GM11168 (cell line): ENCODE measurements at regions not wholly inside any gene's neighbourhood (a gene's known extent, or its start where the extent isn't known, plus 50 kb on each side); places are given as distances from the start of the nearest gene placed in this dataset.

Experiments
- in situ Hi-C: fragments of 300-500 bp; cut with MboI; formaldehyde crosslinking; loops from one replicate; pipeline ENCODE4 v1.12.0; 2022; ENCODE audit warnings: low sequenced_read_pairs; ENCODE audit not compliant: unreplicated experiment

GRCh38 chr13:67803118-67803517 is 573.0 kb upstream of the PCDH9 start:
- in situ Hi-C loops = no loop called here

GRCh38 chr13:67792151-67792676 is 562.1 kb upstream of the PCDH9 start:
- in situ Hi-C loops = no loop called here

- in situ Hi-C loops = no loop called here
Observed at GRCh38 chr13:67791047-67791446, 560.9 kb upstream of the PCDH9 start.

- in situ Hi-C loops = no loop called here
Observed at GRCh38 chr13:67776151-67776550, 546.0 kb upstream of the PCDH9 start.

- in situ Hi-C loops = no loop called here
Observed at GRCh38 chr13:67775359-67775758, 545.2 kb upstream of the PCDH9 start.

- in situ Hi-C loops = no loop called here
Observed at GRCh38 chr13:67772807-67773453, 542.8 kb upstream of the PCDH9 start.

GRCh38 chr13:67771106-67771505 is 541.0 kb upstream of the PCDH9 start:
- in situ Hi-C loops = no loop called here

GRCh38 chr13:67769987-67770341 is 539.8 kb upstream of the PCDH9 start:
- in situ Hi-C loops = no loop called here

GRCh38 chr13:67769063-67769986 is 539.2 kb upstream of the PCDH9 start:
- in situ Hi-C loops = no loop called here

GRCh38 chr13:67763984-67764383 is 533.8 kb upstream of the PCDH9 start:
- in situ Hi-C loops = no loop called here

- in situ Hi-C loops = no loop called here
Observed at GRCh38 chr13:67763384-67763783, 533.2 kb upstream of the PCDH9 start.

- in situ Hi-C loops = no loop called here
Observed at GRCh38 chr13:67758975-67759374, 528.8 kb upstream of the PCDH9 start.

- in situ Hi-C loops = no loop called here
Observed at GRCh38 chr13:67754012-67754411, 523.9 kb upstream of the PCDH9 start.

GRCh38 chr13:67752759-67753158 is 522.6 kb upstream of the PCDH9 start:
- in situ Hi-C loops = no loop called here

- in situ Hi-C loops = no loop called here
Observed at GRCh38 chr13:67742478-67742877, 512.3 kb upstream of the PCDH9 start.

- in situ Hi-C loops = no loop called here
Observed at GRCh38 chr13:67740871-67741535, 510.9 kb upstream of the PCDH9 start.

GRCh38 chr13:67736646-67737420 is 506.7 kb upstream of the PCDH9 start:
- in situ Hi-C loops = no loop called here

- in situ Hi-C loops = no loop called here
Observed at GRCh38 chr13:67735651-67736050, 505.5 kb upstream of the PCDH9 start.

GRCh38 chr13:67726979-67727378 is 496.8 kb upstream of the PCDH9 start:
- in situ Hi-C loops = no loop called here

GRCh38 chr13:67725999-67726398 is 495.9 kb upstream of the PCDH9 start:
- in situ Hi-C loops = no loop called here
